ENCODE measurements at regions not wholly inside any gene's neighbourhood (a gene's known extent, or its start where the extent isn't known, plus 50 kb on each side); places are given as distances from the start of the nearest gene placed in this dataset.

DNA sequence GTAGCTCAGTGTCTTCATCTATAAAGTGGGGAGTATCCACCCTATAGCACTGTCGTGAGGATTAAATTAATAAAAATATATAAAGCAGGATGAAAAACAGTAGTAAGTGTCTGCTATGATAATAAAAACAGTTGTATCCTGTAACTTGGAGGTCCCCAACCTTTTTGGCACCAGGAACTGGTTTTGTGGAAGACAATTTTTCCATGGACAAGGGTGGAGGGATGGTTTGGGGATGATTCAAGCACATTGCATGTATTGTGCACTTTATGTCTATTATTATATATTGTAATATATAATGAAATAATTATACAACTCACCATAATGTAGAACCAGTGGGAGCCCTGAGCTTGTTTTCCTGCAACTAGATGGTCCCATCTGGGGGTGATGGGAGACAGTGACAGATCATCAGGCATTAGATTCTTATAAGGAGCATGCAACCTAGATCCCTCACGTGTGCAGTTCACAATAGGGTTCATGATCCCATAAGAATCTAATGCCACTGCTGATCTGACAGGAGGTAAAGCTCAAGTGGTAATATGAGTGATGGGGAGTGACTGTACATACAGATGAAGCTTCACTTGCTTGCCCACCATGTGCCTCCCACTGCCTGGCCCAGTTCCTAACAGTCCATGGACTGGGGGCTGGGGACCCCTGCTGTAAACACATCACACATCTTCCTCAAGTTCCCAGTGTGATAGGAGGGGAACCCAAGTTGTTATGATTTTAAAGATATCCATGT is 177.4 kb upstream of the DAPK1 start:
- 81 to 90% (median 83%) methylated on average over 2 of the region's 2 CpGs for WGBS, 3 donors

DNA sequence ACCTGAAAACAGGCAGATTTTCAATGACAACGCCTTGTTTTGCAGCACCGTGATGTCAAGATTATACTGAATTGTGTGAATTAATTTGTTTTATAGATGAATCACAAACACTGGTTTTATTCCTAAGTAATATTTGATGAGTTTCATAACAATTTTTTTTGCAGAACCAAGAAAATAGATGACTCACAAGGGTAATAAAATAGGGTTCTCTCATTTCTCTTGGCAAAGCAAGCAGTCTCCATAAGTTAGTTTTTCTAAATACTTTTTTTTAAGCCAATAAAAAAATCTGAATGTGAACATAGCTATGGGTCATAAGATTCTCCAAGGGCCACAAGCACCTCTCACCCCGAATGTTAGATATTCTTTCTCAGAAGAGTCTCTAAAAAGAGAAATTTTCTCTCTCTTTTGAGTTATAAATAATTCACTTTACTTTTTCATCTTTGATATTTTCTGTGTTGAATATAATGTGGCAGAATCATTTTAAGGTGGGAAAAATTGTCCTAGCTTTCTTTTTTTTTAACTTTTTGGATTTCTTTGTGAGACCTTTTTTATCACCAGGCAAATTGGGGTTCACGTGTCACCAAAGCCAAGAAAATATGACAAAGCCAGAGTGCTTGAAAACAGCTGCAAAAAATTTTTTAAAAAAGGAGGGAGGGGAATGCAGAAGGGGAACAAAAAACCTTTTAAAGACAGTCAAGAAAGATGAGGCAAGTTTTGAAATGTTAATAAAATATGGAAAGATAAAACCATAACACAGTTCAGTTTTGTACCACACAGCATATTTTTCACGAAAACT is 174.6 kb upstream of the DAPK1 start:
- Histone ChIP-seq H3K36me3 (ENCODE audit: insufficient read depth in 1 of 2, low read depth in 1 of 2) (no peaks in the 10 kb centered on the region), H3K4me1 (no peaks in the 10 kb centered on the region), H3K27ac (no peak overlapping the region), H3K9me3 (no peaks in the 10 kb centered on the region), H3K4me3 (no peak overlapping the region), H3K27me3 (ENCODE audit: insufficient read depth in 3 of 3, low read length in 2 of 3) (no peaks in the 10 kb centered on the region)
- intact Hi-C loops (cut with DNase I) = loop anchor here (5.0 to 10.0 kb wide), 5 partner anchors 208 to 911 kb away; partner anchors contain the start of gene GAS1 (in 2 of the 2)
- 60 to 72% (median 64%) methylated on average over 5 of the region's 5 CpGs for WGBS, 3 donors
- ATAC-seq = no peak
- TF ChIP-seq, protein P1, sequence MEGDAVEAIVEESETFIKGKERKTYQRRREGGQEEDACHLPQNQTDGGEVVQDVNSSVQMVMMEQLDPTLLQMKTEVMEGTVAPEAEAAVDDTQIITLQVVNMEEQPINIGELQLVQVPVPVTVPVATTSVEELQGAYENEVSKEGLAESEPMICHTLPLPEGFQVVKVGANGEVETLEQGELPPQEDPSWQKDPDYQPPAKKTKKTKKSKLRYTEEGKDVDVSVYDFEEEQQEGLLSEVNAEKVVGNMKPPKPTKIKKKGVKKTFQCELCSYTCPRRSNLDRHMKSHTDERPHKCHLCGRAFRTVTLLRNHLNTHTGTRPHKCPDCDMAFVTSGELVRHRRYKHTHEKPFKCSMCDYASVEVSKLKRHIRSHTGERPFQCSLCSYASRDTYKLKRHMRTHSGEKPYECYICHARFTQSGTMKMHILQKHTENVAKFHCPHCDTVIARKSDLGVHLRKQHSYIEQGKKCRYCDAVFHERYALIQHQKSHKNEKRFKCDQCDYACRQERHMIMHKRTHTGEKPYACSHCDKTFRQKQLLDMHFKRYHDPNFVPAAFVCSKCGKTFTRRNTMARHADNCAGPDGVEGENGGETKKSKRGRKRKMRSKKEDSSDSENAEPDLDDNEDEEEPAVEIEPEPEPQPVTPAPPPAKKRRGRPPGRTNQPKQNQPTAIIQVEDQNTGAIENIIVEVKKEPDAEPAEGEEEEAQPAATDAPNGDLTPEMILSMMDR (IDR thresholded peaks at IDR 0.05) = no peak
- no peak for DNase-seq

More for the DNA sequence above, 177.4 kb upstream of the DAPK1 start:
- TF ChIP-seq, protein P1 (IDR thresholded peaks at IDR 0.05) = no peak
- no peaks in the 10 kb centered on the region for H3K27me3 ChIP-seq (ENCODE audit: insufficient read depth in 3 of 3, low read length in 2 of 3)
- H3K36me3 ChIP-seq (ENCODE audit: insufficient read depth in 1 of 2, low read depth in 1 of 2) = no peaks in the 10 kb centered on the region
- intact Hi-C loops (cut with DNase I) = loop anchor here (5.0 to 10.0 kb wide), 5 partner anchors 206 to 908 kb away; partner anchors contain the start of gene GAS1 (in 2 of the 2)
- no peak overlapping the region for H3K4me3 ChIP-seq
- H3K4me1 ChIP-seq = no peaks in the 10 kb centered on the region
- DNase-seq = no peak
- H3K27ac ChIP-seq = no peak overlapping the region
- H3K9me3 ChIP-seq = no peaks in the 10 kb centered on the region
- ATAC-seq = no peak

DNA sequence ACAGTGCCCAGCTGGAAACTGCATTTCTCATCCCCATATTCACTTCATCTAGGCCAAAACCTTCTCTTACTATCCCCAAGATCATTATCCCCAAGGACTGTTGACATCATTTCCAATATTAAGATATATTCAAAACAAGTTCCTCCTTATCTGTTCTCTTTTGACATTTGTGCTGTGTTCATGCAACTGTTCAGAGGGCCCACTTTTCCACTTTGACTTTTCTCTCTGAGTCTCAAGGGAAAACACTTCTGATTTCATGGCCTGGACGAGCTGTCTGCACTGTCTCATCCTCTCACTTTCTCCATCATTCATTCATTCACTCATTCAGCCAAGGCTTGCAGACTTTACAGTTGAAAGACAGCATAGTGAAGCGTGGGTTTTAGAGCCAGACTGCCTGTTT is 173.7 kb upstream of the DAPK1 start:
- no peaks in the 10 kb centered on the region for H3K4me1 ChIP-seq
- no peak overlapping the region for H3K4me3 ChIP-seq
- no peaks in the 10 kb centered on the region for H3K36me3 ChIP-seq (ENCODE audit: insufficient read depth in 1 of 2, low read depth in 1 of 2)
- ATAC-seq (peak in 1 of 4 donors; percentile 24), DNase-seq (no peak)
- no peaks in the 10 kb centered on the region for H3K27me3 ChIP-seq (ENCODE audit: insufficient read depth in 3 of 3, low read length in 2 of 3)
- TF ChIP-seq, protein P1 (IDR thresholded peaks at IDR 0.05) = no peak
- H3K27ac ChIP-seq = no peak overlapping the region
- intact Hi-C loops (cut with DNase I) = loop anchor here (2.0 to 10.0 kb wide), 6 partner anchors 209 to 912 kb away; partner anchors contain the start of gene GAS1 (in 2 of the 2)
- H3K9me3 ChIP-seq = no peaks in the 10 kb centered on the region
- 76 to 85% (median 77%) methylated on average over 2 of the region's 2 CpGs for WGBS, 3 donors

DNA sequence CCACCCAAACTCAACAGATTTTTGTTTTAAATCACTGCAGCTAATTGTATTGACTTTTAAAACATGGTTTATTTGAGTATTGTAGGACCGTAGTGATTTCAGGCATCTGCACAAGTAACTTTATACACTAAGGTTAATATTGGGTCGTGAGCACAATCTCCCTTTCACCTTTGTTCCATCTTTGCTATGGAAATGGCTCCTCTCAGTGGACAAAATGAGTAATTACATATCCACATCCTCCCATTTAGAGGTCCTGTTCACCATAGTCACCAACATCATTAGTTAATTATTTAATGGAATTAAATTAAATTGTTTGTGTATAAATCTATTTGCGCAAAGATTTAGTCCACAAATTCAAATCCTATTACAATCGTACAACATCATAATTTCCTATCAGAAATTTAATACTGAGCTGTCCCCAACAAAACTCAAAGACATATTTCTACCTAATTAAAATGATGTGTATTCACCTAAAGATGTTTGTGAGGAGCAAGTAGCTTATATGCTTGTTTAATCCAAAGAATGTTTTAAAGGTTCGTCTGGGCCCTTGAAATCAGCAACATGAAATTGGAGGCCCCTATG is 173.0 kb upstream of the DAPK1 start:
- H3K27ac ChIP-seq = no peak overlapping the region
- no peaks in the 10 kb centered on the region for H3K4me1 ChIP-seq
- peak; percentile 62 to 89 (median 76) for ATAC-seq

More for the DNA sequence above, 173.0 kb upstream of the DAPK1 start:
- intact Hi-C loops (cut with DNase I) = loop anchor here (2.0 to 10.0 kb wide), 7 partner anchors 210 to 912 kb away; partner anchors contain the start of gene GAS1 (in 2 of the 2)
- WGBS, 3 donors = 2 to 5% (median 2%) methylated on average over 5 of the region's 5 CpGs
- Histone ChIP-seq H3K9me3 (no peaks in the 10 kb centered on the region), H3K36me3 (ENCODE audit: insufficient read depth in 1 of 2, low read depth in 1 of 2) (no peaks in the 10 kb centered on the region), H3K4me3 (no peak overlapping the region), H3K27me3 (ENCODE audit: insufficient read depth in 3 of 3, low read length in 2 of 3) (no peaks in the 10 kb centered on the region)
- DNase-seq = no peak
- TF ChIP-seq, protein P1 (IDR thresholded peaks at IDR 0.05) = peak; percentile 89

Measured in psoas muscle (tissue), 7 donors.